GM23338 (cell line): ENCODE measurements at regions not wholly inside any gene's neighbourhood (a gene's known extent, or its start where the extent isn't known, plus 50 kb on each side); places are given as distances from the start of the nearest gene placed in this dataset.

Experiments
- ATAC-seq: fragments of 200-7000 bp; cut with Tn5 transposase; 3 replicates; pipeline ENCODE4 v1.9.1; 2020
- DNase-seq: peaks from one replicate; pipeline ENCODE4 v3.0.0-alpha.2; 2015; ENCODE audit warnings: low spot score
- H2AFZ ChIP-seq: fragments of 200-600 bp; sonication (generic); 2 replicates; pipeline ENCODE4 v1.8.0; 2016; ENCODE audit warnings: antibody characterized with exemption, mild to moderate bottlenecking, moderate library complexity
- H3F3A ChIP-seq: fragments of 200-600 bp; sonication (generic); replicated peaks from 2 replicates; pipeline ENCODE4 v1.8.0; 2017; ENCODE audit warnings: antibody characterized with exemption, mixed run types, low read depth
- H3K27ac ChIP-seq: fragments of 200-600 bp; sonication (generic); 2 replicates; pipeline ENCODE4 v1.6.1; 2016; ENCODE audit warnings: low read depth
- H3K27me3 ChIP-seq: fragments of 200-600 bp; sonication (generic); 2 replicates; pipeline ENCODE4 v1.8.0; 2016; ENCODE audit warnings: mild to moderate bottlenecking, mixed run types, moderate library complexity; ENCODE audit not compliant: insufficient read depth
- H3K36me3 ChIP-seq: fragments of 200-600 bp; sonication (generic); 2 replicates; pipeline ENCODE4 v1.8.0; 2016; ENCODE audit warnings: mild to moderate bottlenecking; ENCODE audit not compliant: insufficient read depth
- H3K4me1 ChIP-seq: fragments of 200-600 bp; sonication (generic); 2 replicates; pipeline ENCODE4 v1.8.0; 2016; ENCODE audit warnings: mild to moderate bottlenecking, moderate library complexity; ENCODE audit not compliant: insufficient read depth
- H3K4me2 ChIP-seq: fragments of 200-600 bp; sonication (generic); 2 replicates; pipeline ENCODE4 v1.7.1; 2017; ENCODE audit warnings: mixed run types
- H3K4me3 ChIP-seq: fragments of 200-600 bp; sonication (generic); 2 replicates; pipeline ENCODE4 v1.6.1; 2016; ENCODE audit warnings: mixed run types
- H3K79me2 ChIP-seq: fragments of 200-600 bp; sonication (generic); replicated peaks from 2 replicates; pipeline ENCODE4 v1.8.0; 2017; ENCODE audit warnings: mild to moderate bottlenecking; ENCODE audit not compliant: insufficient read depth
- H3K9me2 ChIP-seq: fragments of 200-600 bp; sonication (generic); 2 replicates; pipeline ENCODE4 v1.8.0; 2017; ENCODE audit not compliant: insufficient read depth
- H4K20me1 ChIP-seq: fragments of 200-600 bp; sonication (generic); replicated peaks from 2 replicates; pipeline ENCODE4 v1.8.0; 2017; ENCODE audit warnings: mild to moderate bottlenecking; ENCODE audit not compliant: insufficient read depth
- H3K27ac Mint-ChIP-seq: 2 replicates; pipeline ENCODE4 v1.8.0; 2020; ENCODE audit warnings: inconsistent platforms, mild to moderate bottlenecking, moderate library complexity, mixed read lengths
- H3K27me3 Mint-ChIP-seq: 3 replicates; pipeline ENCODE4 v1.8.0; 2022; ENCODE audit warnings: low read depth, mild to moderate bottlenecking, moderate library complexity, mixed read lengths, inconsistent platforms; ENCODE audit not compliant: insufficient read depth, poor library complexity
- H3K36me3 Mint-ChIP-seq: 3 replicates; pipeline ENCODE4 v1.8.0; 2021; ENCODE audit warnings: low read depth, mild to moderate bottlenecking, inconsistent platforms, moderate library complexity, mixed read lengths
- H3K4me1 Mint-ChIP-seq: 3 replicates; pipeline ENCODE4 v1.8.0; 2020; ENCODE audit warnings: mild to moderate bottlenecking, inconsistent platforms, mixed read lengths
- H3K4me3 Mint-ChIP-seq: 3 replicates; pipeline ENCODE4 v1.8.0; 2021; ENCODE audit warnings: moderate library complexity, mild to moderate bottlenecking, inconsistent platforms, mixed read lengths
- H3K9me3 Mint-ChIP-seq: 3 replicates; pipeline ENCODE4 v1.8.0; 2020; ENCODE audit warnings: moderate library complexity, mild to moderate bottlenecking, inconsistent platforms, mixed read lengths
- CREB1 ChIP-seq: fragments of 250-450 bp; sonication (Bioruptor Pico); IDR thresholded peaks from 2 replicates; pipeline ENCODE4 v1.5.0; 2020; ENCODE audit warnings: low read depth, mild to moderate bottlenecking, moderate library complexity
- EZH2 ChIP-seq: fragments of 200-600 bp; sonication (generic); IDR thresholded peaks from one replicate; pipeline ENCODE4 v1.8.0; 2017; ENCODE audit warnings: antibody characterized with exemption, mild to moderate bottlenecking, low read depth; ENCODE audit not compliant: unreplicated experiment
- EZH2phosphoT487 ChIP-seq: fragments of 200-600 bp; sonication (generic); IDR thresholded peaks from one replicate; pipeline ENCODE4 v1.8.1; 2018; ENCODE audit warnings: antibody characterized with exemption; ENCODE audit not compliant: unreplicated experiment
- JUNB ChIP-seq: IDR thresholded peaks from one replicate; pipeline ENCODE4 v1.6.1; 2016; ENCODE audit warnings: antibody characterized with exemption; ENCODE audit not compliant: unreplicated experiment
- NANOG ChIP-seq: IDR thresholded peaks from 2 replicates; pipeline ENCODE4 v1.6.1; 2016; ENCODE audit warnings: antibody characterized with exemption, borderline replicate concordance
- POLR2AphosphoS5 ChIP-seq: IDR thresholded peaks from 2 replicates; pipeline ENCODE4 v1.6.1; 2016; ENCODE audit warnings: antibody characterized with exemption, low read depth
- STAT1 ChIP-seq: IDR thresholded peaks from one replicate; pipeline ENCODE4 v1.6.1; 2016; ENCODE audit warnings: antibody characterized with exemption; ENCODE audit not compliant: unreplicated experiment
- ZNF114 ChIP-seq: fragments of 250-450 bp; sonication (Bioruptor Pico); IDR thresholded peaks from 2 replicates; pipeline ENCODE4 v1.5.0; 2020; ENCODE audit warnings: mild to moderate bottlenecking, moderate library complexity
- ZNF331 ChIP-seq: fragments of 250-450 bp; sonication (Bioruptor Pico); IDR thresholded peaks from 2 replicates; pipeline ENCODE4 v1.5.0; 2020; ENCODE audit warnings: low read depth, mild to moderate bottlenecking, moderate library complexity
- TF ChIP-seq, protein P1 (sequence below): IDR thresholded peaks from 2 replicates; pipeline ENCODE4 v1.6.1; 2016; ENCODE audit warnings: antibody characterized with exemption
- TF ChIP-seq, protein P2 (sequence below), 2 experiments: fragments of 200-600 bp in 1 of 2; sonication (generic) in 1 of 2; conservative IDR thresholded peaks; 2 replicates each; pipeline versions ENCODE4 v1.5.1 to v1.6.1; 2016 to 2017; ENCODE audit warnings: antibody characterized with exemption in 2 of 2, low read depth in 2 of 2, mild to moderate bottlenecking in 2 of 2, moderate library complexity in 1 of 2
- TF ChIP-seq, protein P3 (sequence below): fragments of 250-450 bp; sonication (Bioruptor Pico); IDR thresholded peaks from 2 replicates; pipeline ENCODE4 v1.5.0; 2020; ENCODE audit warnings: mild to moderate bottlenecking, moderate library complexity
- TF ChIP-seq, protein P4 (sequence below): IDR thresholded peaks from one replicate; pipeline ENCODE4 v1.6.1; 2018; ENCODE audit warnings: antibody characterized with exemption; ENCODE audit not compliant: unreplicated experiment

DNA sequence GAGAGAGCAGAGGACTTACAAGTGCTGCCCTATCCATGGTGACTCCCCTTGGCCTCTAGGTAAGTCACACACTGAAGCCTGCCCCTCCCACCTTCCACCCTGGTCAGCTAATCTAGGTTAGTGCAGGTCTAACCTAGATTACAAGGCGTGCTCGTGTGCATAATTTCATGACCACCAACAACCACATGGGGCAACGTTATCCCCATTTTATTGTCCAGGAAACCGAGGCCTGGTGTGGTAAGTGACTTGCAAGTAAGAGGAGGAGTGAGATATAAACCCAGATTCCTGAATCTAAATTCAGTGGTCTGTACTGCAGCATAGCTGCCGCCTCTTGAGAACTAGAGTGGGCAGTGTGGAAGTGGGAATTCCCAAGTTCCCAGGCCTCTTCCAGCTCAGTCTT is 171.1 kb downstream of the DAD1 start:
- ATAC-seq (no peak), DNase-seq (no peak)
- no peaks in the 10 kb centered on the region for H3F3A ChIP-seq
- H4K20me1 ChIP-seq: no peaks in the 10 kb centered on the region
- peaks cover 3% of the 10 kb centered on the region; the same call in 1 of the 3 replicates for H3K9me3 Mint-ChIP-seq
- no peak overlapping the region for H3K4me2 ChIP-seq
- H3K4me3 Mint-ChIP-seq: no peak overlapping the region
- H3K27ac Mint-ChIP-seq: no peak overlapping the region
- peaks cover 6% of the 10 kb centered on the region for H3K4me1 ChIP-seq
- no peak overlapping the region for H3K27ac ChIP-seq
- no peak overlapping the region for H2AFZ ChIP-seq
- H3K27me3 ChIP-seq: no peaks in the 10 kb centered on the region
- TF ChIP-seq NANOG (no peak), ZNF114 (CRISPR knock-in tag) (no peak), JUNB (no peak), ZNF331 (CRISPR knock-in tag) (no peak), CREB1 (CRISPR knock-in tag) (no peak), STAT1 (no peak), EZH2 (no peak), POLR2AphosphoS5 (no peak), EZH2phosphoT487 (no peak)
- TF ChIP-seq, protein P1, sequence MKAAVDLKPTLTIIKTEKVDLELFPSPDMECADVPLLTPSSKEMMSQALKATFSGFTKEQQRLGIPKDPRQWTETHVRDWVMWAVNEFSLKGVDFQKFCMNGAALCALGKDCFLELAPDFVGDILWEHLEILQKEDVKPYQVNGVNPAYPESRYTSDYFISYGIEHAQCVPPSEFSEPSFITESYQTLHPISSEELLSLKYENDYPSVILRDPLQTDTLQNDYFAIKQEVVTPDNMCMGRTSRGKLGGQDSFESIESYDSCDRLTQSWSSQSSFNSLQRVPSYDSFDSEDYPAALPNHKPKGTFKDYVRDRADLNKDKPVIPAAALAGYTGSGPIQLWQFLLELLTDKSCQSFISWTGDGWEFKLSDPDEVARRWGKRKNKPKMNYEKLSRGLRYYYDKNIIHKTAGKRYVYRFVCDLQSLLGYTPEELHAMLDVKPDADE: no peak
- TF ChIP-seq, protein P2, sequence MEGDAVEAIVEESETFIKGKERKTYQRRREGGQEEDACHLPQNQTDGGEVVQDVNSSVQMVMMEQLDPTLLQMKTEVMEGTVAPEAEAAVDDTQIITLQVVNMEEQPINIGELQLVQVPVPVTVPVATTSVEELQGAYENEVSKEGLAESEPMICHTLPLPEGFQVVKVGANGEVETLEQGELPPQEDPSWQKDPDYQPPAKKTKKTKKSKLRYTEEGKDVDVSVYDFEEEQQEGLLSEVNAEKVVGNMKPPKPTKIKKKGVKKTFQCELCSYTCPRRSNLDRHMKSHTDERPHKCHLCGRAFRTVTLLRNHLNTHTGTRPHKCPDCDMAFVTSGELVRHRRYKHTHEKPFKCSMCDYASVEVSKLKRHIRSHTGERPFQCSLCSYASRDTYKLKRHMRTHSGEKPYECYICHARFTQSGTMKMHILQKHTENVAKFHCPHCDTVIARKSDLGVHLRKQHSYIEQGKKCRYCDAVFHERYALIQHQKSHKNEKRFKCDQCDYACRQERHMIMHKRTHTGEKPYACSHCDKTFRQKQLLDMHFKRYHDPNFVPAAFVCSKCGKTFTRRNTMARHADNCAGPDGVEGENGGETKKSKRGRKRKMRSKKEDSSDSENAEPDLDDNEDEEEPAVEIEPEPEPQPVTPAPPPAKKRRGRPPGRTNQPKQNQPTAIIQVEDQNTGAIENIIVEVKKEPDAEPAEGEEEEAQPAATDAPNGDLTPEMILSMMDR (conservative IDR thresholded peaks at IDR 0.05; ENCODE audit: low read depth in 2 of 2): no peak
- TF ChIP-seq, protein P3, sequence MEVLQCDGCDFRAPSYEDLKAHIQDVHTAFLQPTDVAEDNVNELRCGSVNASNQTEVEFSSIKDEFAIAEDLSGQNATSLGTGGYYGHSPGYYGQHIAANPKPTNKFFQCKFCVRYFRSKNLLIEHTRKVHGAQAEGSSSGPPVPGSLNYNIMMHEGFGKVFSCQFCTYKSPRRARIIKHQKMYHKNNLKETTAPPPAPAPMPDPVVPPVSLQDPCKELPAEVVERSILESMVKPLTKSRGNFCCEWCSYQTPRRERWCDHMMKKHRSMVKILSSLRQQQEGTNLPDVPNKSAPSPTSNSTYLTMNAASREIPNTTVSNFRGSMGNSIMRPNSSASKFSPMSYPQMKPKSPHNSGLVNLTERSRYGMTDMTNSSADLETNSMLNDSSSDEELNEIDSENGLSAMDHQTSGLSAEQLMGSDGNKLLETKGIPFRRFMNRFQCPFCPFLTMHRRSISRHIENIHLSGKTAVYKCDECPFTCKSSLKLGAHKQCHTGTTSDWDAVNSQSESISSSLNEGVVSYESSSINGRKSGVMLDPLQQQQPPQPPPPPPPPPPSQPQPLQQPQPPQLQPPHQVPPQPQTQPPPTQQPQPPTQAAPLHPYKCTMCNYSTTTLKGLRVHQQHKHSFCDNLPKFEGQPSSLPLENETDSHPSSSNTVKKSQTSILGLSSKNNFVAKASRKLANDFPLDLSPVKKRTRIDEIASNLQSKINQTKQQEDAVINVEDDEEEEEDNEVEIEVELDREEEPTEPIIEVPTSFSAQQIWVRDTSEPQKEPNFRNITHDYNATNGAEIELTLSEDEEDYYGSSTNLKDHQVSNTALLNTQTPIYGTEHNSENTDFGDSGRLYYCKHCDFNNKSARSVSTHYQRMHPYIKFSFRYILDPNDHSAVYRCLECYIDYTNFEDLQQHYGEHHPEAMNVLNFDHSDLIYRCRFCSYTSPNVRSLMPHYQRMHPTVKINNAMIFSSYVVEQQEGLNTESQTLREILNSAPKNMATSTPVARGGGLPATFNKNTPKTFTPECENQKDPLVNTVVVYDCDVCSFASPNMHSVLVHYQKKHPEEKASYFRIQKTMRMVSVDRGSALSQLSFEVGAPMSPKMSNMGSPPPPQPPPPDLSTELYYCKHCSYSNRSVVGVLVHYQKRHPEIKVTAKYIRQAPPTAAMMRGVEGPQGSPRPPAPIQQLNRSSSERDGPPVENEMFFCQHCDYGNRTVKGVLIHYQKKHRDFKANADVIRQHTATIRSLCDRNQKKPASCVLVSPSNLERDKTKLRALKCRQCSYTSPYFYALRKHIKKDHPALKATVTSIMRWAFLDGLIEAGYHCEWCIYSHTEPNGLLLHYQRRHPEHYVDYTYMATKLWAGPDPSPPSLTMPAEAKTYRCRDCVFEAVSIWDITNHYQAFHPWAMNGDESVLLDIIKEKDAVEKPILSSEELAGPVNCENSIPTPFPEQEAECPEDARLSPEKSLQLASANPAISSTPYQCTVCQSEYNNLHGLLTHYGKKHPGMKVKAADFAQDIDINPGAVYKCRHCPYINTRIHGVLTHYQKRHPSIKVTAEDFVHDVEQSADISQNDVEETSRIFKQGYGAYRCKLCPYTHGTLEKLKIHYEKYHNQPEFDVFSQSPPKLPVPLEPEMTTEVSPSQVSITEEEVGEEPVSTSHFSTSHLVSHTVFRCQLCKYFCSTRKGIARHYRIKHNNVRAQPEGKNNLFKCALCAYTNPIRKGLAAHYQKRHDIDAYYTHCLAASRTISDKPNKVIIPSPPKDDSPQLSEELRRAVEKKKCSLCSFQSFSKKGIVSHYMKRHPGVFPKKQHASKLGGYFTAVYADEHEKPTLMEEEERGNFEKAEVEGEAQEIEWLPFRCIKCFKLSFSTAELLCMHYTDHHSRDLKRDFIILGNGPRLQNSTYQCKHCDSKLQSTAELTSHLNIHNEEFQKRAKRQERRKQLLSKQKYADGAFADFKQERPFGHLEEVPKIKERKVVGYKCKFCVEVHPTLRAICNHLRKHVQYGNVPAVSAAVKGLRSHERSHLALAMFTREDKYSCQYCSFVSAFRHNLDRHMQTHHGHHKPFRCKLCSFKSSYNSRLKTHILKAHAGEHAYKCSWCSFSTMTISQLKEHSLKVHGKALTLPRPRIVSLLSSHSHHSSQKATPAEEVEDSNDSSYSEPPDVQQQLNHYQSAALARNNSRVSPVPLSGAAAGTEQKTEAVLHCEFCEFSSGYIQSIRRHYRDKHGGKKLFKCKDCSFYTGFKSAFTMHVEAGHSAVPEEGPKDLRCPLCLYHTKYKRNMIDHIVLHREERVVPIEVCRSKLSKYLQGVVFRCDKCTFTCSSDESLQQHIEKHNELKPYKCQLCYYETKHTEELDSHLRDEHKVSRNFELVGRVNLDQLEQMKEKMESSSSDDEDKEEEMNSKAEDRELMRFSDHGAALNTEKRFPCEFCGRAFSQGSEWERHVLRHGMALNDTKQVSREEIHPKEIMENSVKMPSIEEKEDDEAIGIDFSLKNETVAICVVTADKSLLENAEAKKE (CRISPR knock-in tag): no peak
- TF ChIP-seq, protein P4, sequence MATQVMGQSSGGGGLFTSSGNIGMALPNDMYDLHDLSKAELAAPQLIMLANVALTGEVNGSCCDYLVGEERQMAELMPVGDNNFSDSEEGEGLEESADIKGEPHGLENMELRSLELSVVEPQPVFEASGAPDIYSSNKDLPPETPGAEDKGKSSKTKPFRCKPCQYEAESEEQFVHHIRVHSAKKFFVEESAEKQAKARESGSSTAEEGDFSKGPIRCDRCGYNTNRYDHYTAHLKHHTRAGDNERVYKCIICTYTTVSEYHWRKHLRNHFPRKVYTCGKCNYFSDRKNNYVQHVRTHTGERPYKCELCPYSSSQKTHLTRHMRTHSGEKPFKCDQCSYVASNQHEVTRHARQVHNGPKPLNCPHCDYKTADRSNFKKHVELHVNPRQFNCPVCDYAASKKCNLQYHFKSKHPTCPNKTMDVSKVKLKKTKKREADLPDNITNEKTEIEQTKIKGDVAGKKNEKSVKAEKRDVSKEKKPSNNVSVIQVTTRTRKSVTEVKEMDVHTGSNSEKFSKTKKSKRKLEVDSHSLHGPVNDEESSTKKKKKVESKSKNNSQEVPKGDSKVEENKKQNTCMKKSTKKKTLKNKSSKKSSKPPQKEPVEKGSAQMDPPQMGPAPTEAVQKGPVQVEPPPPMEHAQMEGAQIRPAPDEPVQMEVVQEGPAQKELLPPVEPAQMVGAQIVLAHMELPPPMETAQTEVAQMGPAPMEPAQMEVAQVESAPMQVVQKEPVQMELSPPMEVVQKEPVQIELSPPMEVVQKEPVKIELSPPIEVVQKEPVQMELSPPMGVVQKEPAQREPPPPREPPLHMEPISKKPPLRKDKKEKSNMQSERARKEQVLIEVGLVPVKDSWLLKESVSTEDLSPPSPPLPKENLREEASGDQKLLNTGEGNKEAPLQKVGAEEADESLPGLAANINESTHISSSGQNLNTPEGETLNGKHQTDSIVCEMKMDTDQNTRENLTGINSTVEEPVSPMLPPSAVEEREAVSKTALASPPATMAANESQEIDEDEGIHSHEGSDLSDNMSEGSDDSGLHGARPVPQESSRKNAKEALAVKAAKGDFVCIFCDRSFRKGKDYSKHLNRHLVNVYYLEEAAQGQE: no peak
- peaks cover 29% of the 10 kb centered on the region for H3K4me1 Mint-ChIP-seq
- no peaks in the 10 kb centered on the region for H3K79me2 ChIP-seq
- H3K9me2 ChIP-seq: no peaks in the 10 kb centered on the region; the same call in 1 of the 2 replicates
- H3K27me3 Mint-ChIP-seq: no peaks in the 10 kb centered on the region
- H3K4me3 ChIP-seq: no peak overlapping the region
- no peaks in the 10 kb centered on the region for H3K36me3 Mint-ChIP-seq
- H3K36me3 ChIP-seq: no peaks in the 10 kb centered on the region
